K562 (cell line): ENCODE measurements at regions not wholly inside any gene's neighbourhood (a gene's known extent, or its start where the extent isn't known, plus 50 kb on each side); places are given as distances from the start of the nearest gene placed in this dataset.

Experiments used
- ATAC-seq: fragments of 200-7000 bp; cut with Tn5 transposase; 3 replicates; pipeline ENCODE4 v1.9.1; 2020; ENCODE audit warnings: moderate library complexity
- BruUV-seq: library from RNA; stranded (reverse); fragments of 400-500 nt; replicated peaks from 2 replicates; lab custom pipeline; 2021; lab: Mats Ljungman, UMichigan
- CTCF ChIA-PET: fragments of 300-600 bp; formaldehyde crosslinking; extraction: SDS; loops from one replicate; lab custom pipeline; 2021; ENCODE audit warnings: low intra/inter-chr PET ratio; lab: Yijun Ruan, JAX
- POLR2A ChIA-PET: fragments of 300-600, 350-650 bp; sonication (Branson Sonifier 250); formaldehyde crosslinking; extraction: SDS; loops from one replicate; lab custom pipeline; 2021; ENCODE audit warnings: antibody characterized with exemption, inconsistent platforms; lab: Yijun Ruan, JAX
- DNase-seq, 4 experiments: peaks; one replicate each; pipeline versions ENCODE4 v3.0.0 to v3.0.0-alpha.2; 2011 to 2018; ENCODE audit warnings: low spot score in 3 of 4, mixed read lengths in 3 of 4; ENCODE audit errors: extremely low read depth in 1 of 4
- FAIRE-seq: peaks from 2 replicates; lab custom pipeline; 2011; peaks lifted over from hg19 to GRCh38; lab: Jason Lieb, UNC
- H2AFZ ChIP-seq: 2 replicates; pipeline ENCODE4 v1.6.0; 2011; ENCODE audit warnings: low read depth, low read length, control low read depth, inconsistent platforms
- H3K27ac ChIP-seq: fragments of 200-600 bp; 3 replicates; pipeline ENCODE4 v1.8.0; 2011; ENCODE audit warnings: low read depth, mild to moderate bottlenecking, control low read depth, inconsistent platforms, low read length, moderate library complexity, mixed read lengths; ENCODE audit errors: extremely low read depth
- H3K27me3 ChIP-seq, 2 experiments: fragments of 300-600 bp in 1 of 2; 2 replicates in 1 of 2; 3 replicates in 1 of 2; pipeline versions ENCODE4 v1.6.0 to v1.8.0; 2011; ENCODE audit warnings: inconsistent platforms in 2 of 2, low read length in 2 of 2, mild to moderate bottlenecking in 1 of 2, mixed read lengths in 1 of 2, moderate library complexity in 1 of 2; ENCODE audit not compliant: control insufficient read depth in 2 of 2, insufficient read depth in 2 of 2
- H3K36me3 ChIP-seq: fragments of 300-600 bp; 3 replicates; pipeline ENCODE4 v1.8.0; 2011; ENCODE audit warnings: mild to moderate bottlenecking, low read length, inconsistent platforms; ENCODE audit not compliant: control insufficient read depth, insufficient read depth
- H3K4me1 ChIP-seq, 2 experiments: fragments of 200-600 bp in 1 of 2; replicated peaks in 1 of 2; 2 replicates in 1 of 2; 3 replicates in 1 of 2; pipeline versions ENCODE4 v1.5.1 to v1.8.0; 2011; ENCODE audit warnings: inconsistent platforms in 2 of 2, low read length in 2 of 2, mild to moderate bottlenecking in 1 of 2, mixed read lengths in 1 of 2, moderate library complexity in 1 of 2; ENCODE audit not compliant: control insufficient read depth in 2 of 2, insufficient read depth in 2 of 2
- H3K4me2 ChIP-seq: 2 replicates; pipeline ENCODE4 v1.6.1; 2011; ENCODE audit warnings: low read length, control low read depth, inconsistent platforms, mixed read lengths; ENCODE audit not compliant: insufficient read depth
- H3K4me3 ChIP-seq: fragments of 200-600 bp; sonication (generic), shearing (Covaris generic); 2 replicates; pipeline ENCODE4 v1.5.1; 2016; ENCODE audit warnings: control low read depth, inconsistent platforms
- H3K79me2 ChIP-seq: fragments of 200-600 bp; 3 replicates; pipeline ENCODE4 v1.8.0; 2011; ENCODE audit warnings: low read length, inconsistent platforms; ENCODE audit not compliant: control insufficient read depth, insufficient read depth
- H3K9ac ChIP-seq, 2 experiments: 2 replicates each; pipeline versions ENCODE4 v1.6.0 to v1.6.1; 2011; ENCODE audit warnings: low read depth in 2 of 2, low read length in 2 of 2, control low read depth in 1 of 2, inconsistent platforms in 1 of 2, mild to moderate bottlenecking in 1 of 2, mixed read lengths in 1 of 2; ENCODE audit not compliant: insufficient read depth in 1 of 2
- H3K9me1 ChIP-seq: one replicate; pipeline ENCODE4 v1.6.0; 2011; ENCODE audit warnings: inconsistent platforms, mild to moderate bottlenecking, low read length, moderate library complexity; ENCODE audit not compliant: control insufficient read depth, insufficient read depth
- H3K9me3 ChIP-seq: replicated peaks from 2 replicates; pipeline ENCODE4 v1.5.1; 2011; ENCODE audit warnings: low read depth, low read length, inconsistent platforms; ENCODE audit not compliant: control insufficient read depth, insufficient read depth
- H4K20me1 ChIP-seq: replicated peaks from 2 replicates; pipeline ENCODE4 v1.6.1; 2011; ENCODE audit warnings: low read length, inconsistent platforms, mixed read lengths; ENCODE audit not compliant: control insufficient read depth, insufficient read depth
- ATF1 ChIP-seq, 2 experiments: fragments of 450-650 bp in 1 of 2; IDR thresholded peaks; 2 replicates each; pipeline ENCODE4 v1.6.1; 2016; ENCODE audit warnings: missing compliant biosample characterization in 1 of 2, missing genetic modification characterization in 1 of 2
- BMI1 ChIP-seq: fragments of 150-350 bp; IDR thresholded peaks from 2 replicates; pipeline ENCODE4 v1.6.1; 2014; ENCODE audit warnings: low read length
- DNMT1 ChIP-seq: fragments of 450-650 bp; IDR thresholded peaks from 2 replicates; pipeline ENCODE4 v1.6.1; 2016; ENCODE audit warnings: antibody characterized with exemption, mild to moderate bottlenecking
- EHMT2 ChIP-seq: fragments of 450-650 bp; IDR thresholded peaks from 2 replicates; pipeline ENCODE4 v1.6.1; 2018; ENCODE audit warnings: antibody characterized with exemption
- KDM1A ChIP-seq, 2 experiments: fragments of 450-650 bp; IDR thresholded peaks; 2 replicates each; pipeline ENCODE4 v1.6.1; 2016; ENCODE audit warnings: mild to moderate bottlenecking in 2 of 2
- MLLT1 ChIP-seq, 2 experiments: fragments of 450-650 bp; IDR thresholded peaks; 2 replicates each; pipeline ENCODE4 v1.6.1; 2016
- NBN ChIP-seq: fragments of 450-650 bp; IDR thresholded peaks from 2 replicates; pipeline ENCODE4 v1.6.1; 2016; ENCODE audit warnings: low read depth, mild to moderate bottlenecking
- NFRKB ChIP-seq: fragments of 450-650 bp; IDR thresholded peaks from 2 replicates; pipeline ENCODE4 v1.6.1; 2016; ENCODE audit warnings: low read depth
- PTBP1 ChIP-seq: fragments of 200-400 bp; formaldehyde crosslinking; IDR thresholded peaks from 2 replicates; pipeline ENCODE4 v1.6.1; 2017; ENCODE audit warnings: low read depth, low read length
- RBM25 ChIP-seq: fragments of 200-400 bp; formaldehyde crosslinking; IDR thresholded peaks from 2 replicates; pipeline ENCODE4 v1.6.1; 2018; ENCODE audit warnings: low read length, low read depth, moderate library complexity; ENCODE audit not compliant: severe bottlenecking
- RUNX1 ChIP-seq: sonication (generic); IDR thresholded peaks from 2 replicates; pipeline ENCODE4 v1.6.1; 2016; ENCODE audit warnings: antibody characterized with exemption, low read depth
- SMARCA5 ChIP-seq: fragments of 450-650 bp; IDR thresholded peaks from 2 replicates; pipeline ENCODE4 v1.6.1; 2016
- ZBTB1 ChIP-seq: sonication (generic); formaldehyde crosslinking; IDR thresholded peaks from 2 replicates; pipeline ENCODE4 v1.8.1; 2023; ENCODE audit warnings: missing genetic modification reagents, low read depth, mild to moderate bottlenecking, borderline replicate concordance
- ZBTB8A ChIP-seq: fragments of 450-650 bp; IDR thresholded peaks from 2 replicates; pipeline ENCODE4 v1.6.1; 2018; ENCODE audit warnings: mild to moderate bottlenecking, moderate library complexity; ENCODE audit not compliant: partially characterized antibody
- ZC3H11A ChIP-seq: IDR thresholded peaks from 2 replicates; pipeline ENCODE4 v1.6.1; 2012; ENCODE audit warnings: low read depth, low read length, improper control_type of control experiment
- ZNF197 ChIP-seq: fragments of 200-800 bp; sonication (Bioruptor generic); IDR thresholded peaks from 2 replicates; pipeline ENCODE4 v1.6.1; 2016; ENCODE audit warnings: low read depth, missing genetic modification characterization, missing compliant biosample characterization
- ZNF253 ChIP-seq: fragments of 250-450 bp; sonication (Bioruptor Pico); conservative IDR thresholded peaks from 2 replicates; pipeline ENCODE4 v1.6.1; 2021; ENCODE audit warnings: mild to moderate bottlenecking
- ZNF324 ChIP-seq: fragments of 250-450 bp; sonication (Bioruptor Pico); IDR thresholded peaks from 2 replicates; pipeline ENCODE4 v1.4.0; 2020; ENCODE audit warnings: mild to moderate bottlenecking
- whole genome bisulfite sequencing: fragments of 100-300 bp; shearing (Covaris generic); methylation state at CpG from one replicate; pipeline ENCODE4 v1.1.6; 2016; ENCODE audit warnings: low coverage, mixed read lengths; ENCODE audit not compliant: insufficient coverage; ENCODE audit errors: missing lambda C conversion rate; 5-methylcytosine and 5-hydroxymethylcytosine counted together
- in situ Hi-C: fragments of 300-500 bp; cut with MboI; formaldehyde crosslinking; loops from 4 replicates; pipeline ENCODE4 v1.15.0; 2018; ENCODE audit warnings: inconsistent platforms, mixed read lengths
- intact Hi-C: fragments of 100-400 bp; cut with micrococcal nuclease; formaldehyde crosslinking; loops from 2 replicates; pipeline ENCODE4 v1.14.2; 2022

DNA sequence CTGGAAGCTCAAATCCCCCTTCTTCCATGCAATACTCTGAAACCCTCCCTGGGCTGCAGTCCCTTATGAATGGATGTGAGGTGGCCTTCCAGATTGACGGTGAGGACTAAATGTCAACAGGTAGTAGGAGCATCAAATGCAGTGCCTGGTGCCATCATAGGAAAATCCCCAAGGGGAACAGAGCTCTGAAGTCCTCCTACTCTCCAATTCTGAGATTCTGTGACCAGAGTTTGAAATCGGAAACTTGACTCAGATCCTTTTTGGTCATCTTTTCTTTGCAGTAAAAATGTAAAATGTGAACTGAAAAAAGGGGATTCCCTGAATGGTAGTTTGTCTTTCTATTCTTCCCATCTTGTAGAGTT is 68.8 kb upstream of the TJP1 start:
- Histone ChIP-seq H3K27me3 (peaks cover 3 to 9% of the 10 kb centered on the region in 2 experiments; a peak in 2 of 5 replicates), H2AFZ (no peak overlapping the region), H3K4me2 (no peak overlapping the region), H3K4me1 (no peaks in the 10 kb centered on the region), H3K9ac (no peak overlapping the region), H3K27ac (no peak overlapping the region), H3K9me1 (no peaks in the 10 kb centered on the region), H3K36me3 (no peaks in the 10 kb centered on the region), H4K20me1 (no peaks in the 10 kb centered on the region), H3K79me2 (no peaks in the 10 kb centered on the region), H3K4me3 (no peak overlapping the region), H3K9me3 (no peaks in the 10 kb centered on the region)
- ATAC-seq (no peak), DNase-seq (no peak), FAIRE-seq (no peak)
- ChIA-PET CTCF (no interaction called here), POLR2A (interaction anchor here (0.7 kb wide), 1 partner anchor 75 kb away, joined by 3 read pairs; no protein-coding TSS in a partner anchor)
- WGBS: 0% methylated on average over 2 of the region's 2 CpGs
- BruUV-seq: no TSS peak
- no peak for TF ChIP-seq SMARCA5
- no peak for TF ChIP-seq RUNX1
- TF ChIP-seq PTBP1: no peak
- no peak for TF ChIP-seq ZNF324 (CRISPR knock-in tag)
- no peak for TF ChIP-seq BMI1
- TF ChIP-seq ZBTB1 (CRISPR knock-in tag): no peak
- TF ChIP-seq RBM25: no peak
- TF ChIP-seq NBN: no peak
- TF ChIP-seq KDM1A (IDR thresholded peaks at IDR 0.05): no peak
- no peak for TF ChIP-seq EHMT2
- no peak for TF ChIP-seq MLLT1 (IDR thresholded peaks at IDR 0.05)
- no peak for TF ChIP-seq ATF1 (CRISPR knock-in tag; IDR thresholded peaks at IDR 0.05)
- no peak for TF ChIP-seq ATF1 (tag; IDR thresholded peaks at IDR 0.05)
- TF ChIP-seq ZBTB8A: no peak
- TF ChIP-seq ZNF197 (CRISPR knock-in tag): no peak
- TF ChIP-seq NFRKB: no peak
- no peak for TF ChIP-seq DNMT1
- TF ChIP-seq ZNF253 (CRISPR knock-in tag): no peak
- TF ChIP-seq ZC3H11A: no peak
- in situ Hi-C loops: no loop called here
- intact Hi-C loops: no loop called here
